ENCODE measurements at regions not wholly inside any gene's neighbourhood (a gene's known extent, or its start where the extent isn't known, plus 50 kb on each side); places are given as distances from the start of the nearest gene placed in this dataset.

GRCh38 chr17:72498364-72499210, 377.8 kb downstream of the SOX9 start:
- H3K9me3 Mint-ChIP-seq, result peaks cover 1 to 8% (median 4%) of the 10 kb centered on the region in 7 donors
- H3K36me3 Mint-ChIP-seq, result no peaks in the 10 kb centered on the region
- Histone ChIP-seq H3K4me3 (replicated peaks in 1 of 3; ENCODE audit: low read depth in 2 of 3, low read length in 3 of 3) (no peak overlapping the region), H3K79me2 (ENCODE audit: insufficient read depth, low read length) (no peaks in the 10 kb centered on the region), H3K4me2 (replicated peaks; ENCODE audit: extremely low read depth, low read length, poor library complexity, severe bottlenecking) (no peak overlapping the region), H4K20me1 (ENCODE audit: insufficient read depth, low read length) (no peaks in the 10 kb centered on the region), H3K36me3 (replicated peaks in 1 of 2; ENCODE audit: control insufficient read depth in 1 of 2, insufficient read depth in 2 of 2, low read length in 2 of 2) (no peaks in the 10 kb centered on the region), H2AFZ (ENCODE audit: insufficient read depth, low read depth, low read length, poor library complexity, severe bottlenecking) (no peak overlapping the region), H3K27ac (ENCODE audit: low read depth in 1 of 2, low read length in 2 of 2) (no peak overlapping the region), H3K27me3 (ENCODE audit: control insufficient read depth in 2 of 2, insufficient read depth in 2 of 2, low read length in 2 of 2) (no peaks in the 10 kb centered on the region), H3K9me3 (replicated peaks in 1 of 2; ENCODE audit: control insufficient read depth in 1 of 2, insufficient read depth in 1 of 2, low read length in 2 of 2) (no peaks in the 10 kb centered on the region), H3K9ac (ENCODE audit: insufficient read depth, low read length, poor library complexity, severe bottlenecking) (no peak overlapping the region), H3K4me1 (ENCODE audit: control insufficient read depth in 1 of 2, insufficient read depth in 2 of 2, low read length in 2 of 2) (no peaks in the 10 kb centered on the region)
- intact Hi-C loops (cut with micrococcal nuclease), result no loop called here
- peaks cover 0 to 6% (median 5%) of the 10 kb centered on the region in 3 donors for H3K27me3 Mint-ChIP-seq (ENCODE audit: low read depth in 3 of 3)
- H3K4me3 Mint-ChIP-seq, result no peak overlapping the region
- TF ChIP-seq, protein P1, sequence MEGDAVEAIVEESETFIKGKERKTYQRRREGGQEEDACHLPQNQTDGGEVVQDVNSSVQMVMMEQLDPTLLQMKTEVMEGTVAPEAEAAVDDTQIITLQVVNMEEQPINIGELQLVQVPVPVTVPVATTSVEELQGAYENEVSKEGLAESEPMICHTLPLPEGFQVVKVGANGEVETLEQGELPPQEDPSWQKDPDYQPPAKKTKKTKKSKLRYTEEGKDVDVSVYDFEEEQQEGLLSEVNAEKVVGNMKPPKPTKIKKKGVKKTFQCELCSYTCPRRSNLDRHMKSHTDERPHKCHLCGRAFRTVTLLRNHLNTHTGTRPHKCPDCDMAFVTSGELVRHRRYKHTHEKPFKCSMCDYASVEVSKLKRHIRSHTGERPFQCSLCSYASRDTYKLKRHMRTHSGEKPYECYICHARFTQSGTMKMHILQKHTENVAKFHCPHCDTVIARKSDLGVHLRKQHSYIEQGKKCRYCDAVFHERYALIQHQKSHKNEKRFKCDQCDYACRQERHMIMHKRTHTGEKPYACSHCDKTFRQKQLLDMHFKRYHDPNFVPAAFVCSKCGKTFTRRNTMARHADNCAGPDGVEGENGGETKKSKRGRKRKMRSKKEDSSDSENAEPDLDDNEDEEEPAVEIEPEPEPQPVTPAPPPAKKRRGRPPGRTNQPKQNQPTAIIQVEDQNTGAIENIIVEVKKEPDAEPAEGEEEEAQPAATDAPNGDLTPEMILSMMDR (IDR thresholded peaks at IDR 0.05), result no peak
- no peak for DNase-seq
- no peaks in the 10 kb centered on the region for H3K4me1 Mint-ChIP-seq
- WGBS (ENCODE audit: insufficient coverage), result 82% methylated on average over 4 of the region's 4 CpGs
- no peak overlapping the region for H3K27ac Mint-ChIP-seq

DNA sequence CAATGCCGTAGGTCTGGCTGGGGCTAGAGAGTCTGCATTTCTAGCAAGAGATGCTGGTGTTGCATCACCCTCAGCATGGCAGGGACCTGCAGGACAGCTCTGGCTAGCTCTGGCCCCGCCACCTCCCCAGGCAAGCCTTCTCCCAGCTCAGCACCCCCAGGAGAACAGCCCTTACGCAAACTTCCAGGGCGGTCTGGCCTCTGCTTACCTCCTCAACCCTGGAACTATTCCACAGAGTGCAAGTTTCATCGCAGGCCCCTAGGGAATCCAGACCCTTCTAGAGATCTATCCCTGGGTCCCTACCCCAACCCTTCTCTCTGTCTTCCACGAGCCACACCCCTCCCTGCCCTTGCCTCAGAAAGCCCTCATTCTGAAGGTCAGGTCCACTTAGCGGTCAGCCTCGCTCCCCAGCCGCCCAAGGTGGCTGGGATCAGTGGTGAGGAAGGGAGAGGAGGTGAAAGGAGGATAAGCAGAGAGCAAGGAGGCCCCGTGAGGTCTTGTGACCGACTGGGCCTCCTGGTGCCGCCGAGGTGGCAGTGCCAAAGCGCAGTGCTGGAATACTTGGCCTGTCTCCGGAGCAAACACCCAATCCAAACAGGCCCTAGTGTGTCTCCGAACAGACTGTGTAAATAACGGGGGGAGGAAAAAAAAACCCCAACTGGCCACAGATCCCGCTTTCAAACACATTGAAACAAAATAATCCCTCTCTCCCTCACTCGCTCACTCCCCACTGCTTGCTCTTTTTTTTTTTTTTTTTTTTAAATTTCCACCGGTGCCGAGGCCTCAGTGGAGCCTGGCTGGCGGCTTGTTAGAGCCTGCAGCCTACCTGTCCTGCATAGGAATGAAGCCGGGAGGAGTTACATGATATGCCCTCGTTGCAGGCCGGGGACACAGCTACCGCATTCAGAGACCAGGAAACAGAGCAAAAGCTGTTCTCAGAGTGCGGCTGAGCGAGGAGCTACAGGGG, 380.9 kb downstream of the SOX9 start:
- H3K79me2 ChIP-seq (ENCODE audit: insufficient read depth, low read length), result no peaks in the 10 kb centered on the region

More for the DNA sequence above, 380.9 kb downstream of the SOX9 start:
- intact Hi-C loops (cut with micrococcal nuclease), result no loop called here
- no peak for DNase-seq
- Histone ChIP-seq H3K27me3 (ENCODE audit: control insufficient read depth in 2 of 2, insufficient read depth in 2 of 2, low read length in 2 of 2) (no peaks in the 10 kb centered on the region), H3K4me2 (replicated peaks; ENCODE audit: extremely low read depth, low read length, poor library complexity, severe bottlenecking) (no peak overlapping the region), H3K9me3 (replicated peaks in 1 of 2; ENCODE audit: control insufficient read depth in 1 of 2, insufficient read depth in 1 of 2, low read length in 2 of 2) (no peaks in the 10 kb centered on the region), H3K9ac (ENCODE audit: insufficient read depth, low read length, poor library complexity, severe bottlenecking) (no peak overlapping the region), H3K4me3 (replicated peaks in 1 of 3; ENCODE audit: low read depth in 2 of 3, low read length in 3 of 3) (no peak overlapping the region), H4K20me1 (ENCODE audit: insufficient read depth, low read length) (no peaks in the 10 kb centered on the region), H3K27ac (ENCODE audit: low read depth in 1 of 2, low read length in 2 of 2) (no peak overlapping the region), H3K36me3 (replicated peaks in 1 of 2; ENCODE audit: control insufficient read depth in 1 of 2, insufficient read depth in 2 of 2, low read length in 2 of 2) (no peaks in the 10 kb centered on the region), H3K4me1 (ENCODE audit: control insufficient read depth in 1 of 2, insufficient read depth in 2 of 2, low read length in 2 of 2) (no peaks in the 10 kb centered on the region), H2AFZ (ENCODE audit: insufficient read depth, low read depth, low read length, poor library complexity, severe bottlenecking) (no peak overlapping the region)
- Mint-ChIP-seq H3K9me3 (peaks cover 0 to 14% (median 7%) of the 10 kb centered on the region in 7 donors), H3K27ac (no peak overlapping the region), H3K4me3 (no peak overlapping the region), H3K36me3 (no peaks in the 10 kb centered on the region), H3K4me1 (no peaks in the 10 kb centered on the region), H3K27me3 (ENCODE audit: low read depth in 3 of 3) (peaks cover 2 to 9% (median 5%) of the 10 kb centered on the region in 3 donors)
- WGBS (ENCODE audit: insufficient coverage), result 89% methylated on average over 15 of the region's 28 CpGs
- TF ChIP-seq, protein P1 (IDR thresholded peaks at IDR 0.05), result no peak
